NCI-H345 treated with DMSO at 0.1 percent for 48 hours (cell line): ENCODE measurements at regions not wholly inside any gene's neighbourhood (a gene's known extent, or its start where the extent isn't known, plus 50 kb on each side); places are given as distances from the start of the nearest gene placed in this dataset.

Experiments
- DNase-seq: peaks from one replicate; lab custom pipeline; 2025; ENCODE audit not compliant: unreplicated experiment; lab: John Stamatoyannopoulos, UW

DNA sequence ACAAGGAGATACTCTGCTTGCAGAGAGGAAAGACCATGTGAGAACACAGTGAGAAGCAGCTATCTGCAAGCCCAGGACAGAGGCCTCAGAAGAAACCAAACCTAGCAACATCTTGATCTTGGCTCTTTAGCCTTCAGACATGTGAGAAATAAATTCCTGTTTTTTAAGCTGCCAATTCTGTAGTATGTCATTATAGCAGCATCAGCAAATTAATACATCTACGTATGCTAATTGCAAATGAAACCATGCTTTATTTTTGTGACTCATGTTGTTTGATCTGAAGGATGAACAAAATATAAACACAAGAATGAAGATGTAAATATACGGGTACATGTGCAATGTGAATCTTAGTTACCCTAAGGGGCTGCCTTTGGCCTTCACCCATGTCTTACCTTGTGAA lies 714.4 kb upstream of the ARPP21 start:
- DNase-seq: no peak

DNA sequence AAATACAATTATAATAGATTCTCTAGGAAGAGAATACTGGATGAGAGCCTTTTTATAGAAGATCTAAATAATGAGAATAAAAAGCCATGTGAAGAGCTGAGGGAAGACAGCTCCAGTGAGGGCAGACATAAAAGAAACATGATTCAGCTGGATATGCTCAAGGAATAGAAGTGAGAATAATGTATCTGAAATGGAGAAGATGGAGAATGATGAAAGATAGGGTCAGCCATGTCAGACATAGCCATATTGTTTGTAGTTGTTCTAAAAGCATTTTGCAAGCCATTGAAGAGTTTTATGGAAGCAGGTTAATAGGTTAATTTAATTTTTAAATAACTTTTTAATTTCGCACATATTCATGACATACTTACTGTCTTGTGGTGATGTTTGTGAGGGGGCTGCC lies 713.5 kb upstream of the ARPP21 start:
- no peak for DNase-seq

DNA sequence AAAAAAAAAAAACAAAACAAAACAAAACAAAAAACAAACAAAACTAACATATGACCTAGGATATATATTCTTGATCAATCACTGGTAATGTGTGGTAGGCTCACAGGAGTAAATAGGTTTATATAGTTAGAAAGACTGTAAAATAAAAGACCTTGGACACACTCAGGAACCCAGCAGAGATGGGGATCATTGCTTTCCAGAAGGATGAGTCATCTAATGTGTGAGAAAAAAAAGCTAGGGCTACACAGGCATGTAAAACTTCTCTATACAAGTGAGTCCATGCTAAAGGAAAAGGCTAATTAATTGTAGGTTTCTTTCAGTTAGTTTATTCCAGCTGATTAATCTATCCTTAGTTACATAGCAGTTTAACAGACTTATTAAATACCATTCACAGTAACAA lies 710.3 kb upstream of the ARPP21 start:
- no peak for DNase-seq

DNA sequence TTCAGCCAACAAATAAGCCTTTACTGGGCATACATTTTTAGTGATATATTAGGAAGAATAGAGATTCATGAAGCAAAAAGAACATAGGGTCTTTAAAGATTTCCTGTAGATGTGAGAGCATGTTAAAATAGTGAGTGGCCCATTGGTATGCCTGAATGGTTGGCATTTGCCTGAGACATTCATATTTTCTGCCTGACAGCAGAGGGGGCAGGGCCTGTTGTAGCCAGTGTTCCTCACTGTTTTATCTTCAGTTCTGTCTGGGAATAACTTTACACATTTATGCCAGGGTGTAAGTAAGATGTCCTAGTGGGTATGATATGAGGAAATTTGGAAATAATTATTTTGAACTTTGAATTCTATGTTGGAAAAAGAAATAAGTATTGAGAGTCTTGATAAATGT lies 704.7 kb upstream of the ARPP21 start:
- no peak for DNase-seq

DNA sequence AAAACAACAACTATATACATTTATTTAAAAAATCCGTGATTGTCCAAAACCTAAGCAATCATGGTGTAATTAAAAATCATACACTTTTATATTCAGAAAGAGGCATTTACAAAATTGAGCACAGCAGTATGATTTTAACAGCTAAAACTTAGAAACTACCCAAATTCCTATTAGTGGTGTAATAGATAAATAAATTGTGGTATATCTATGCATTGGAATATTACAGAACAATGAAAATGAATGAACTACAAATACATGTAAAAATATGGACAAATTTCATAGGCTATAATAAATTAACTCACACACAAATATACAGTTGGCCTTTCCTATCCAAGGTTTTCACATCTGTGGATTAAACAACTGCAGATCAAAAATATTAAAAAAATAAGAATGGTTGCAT lies 700.5 kb upstream of the ARPP21 start:
- no peak for DNase-seq

DNA sequence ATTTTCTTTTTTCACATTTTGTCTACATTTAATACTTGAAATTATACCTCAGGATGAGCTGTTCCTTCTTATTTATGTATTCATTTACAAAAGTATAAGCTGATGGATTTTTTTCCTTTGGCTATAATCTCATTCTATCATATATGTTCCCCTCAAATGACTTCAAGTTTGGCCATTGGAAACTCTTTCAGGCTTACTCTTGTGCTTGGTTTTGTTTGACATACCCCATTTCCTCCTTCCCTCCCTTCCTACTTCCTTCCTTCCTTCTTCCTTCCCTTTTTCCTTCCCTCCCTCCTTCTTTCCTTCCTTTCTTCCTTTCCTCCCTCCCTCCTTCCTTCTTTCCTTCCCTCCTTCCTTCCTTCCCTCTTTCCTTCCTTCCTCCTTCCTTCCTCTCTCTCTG lies 697.1 kb upstream of the ARPP21 start:
- DNase-seq: no peak

DNA sequence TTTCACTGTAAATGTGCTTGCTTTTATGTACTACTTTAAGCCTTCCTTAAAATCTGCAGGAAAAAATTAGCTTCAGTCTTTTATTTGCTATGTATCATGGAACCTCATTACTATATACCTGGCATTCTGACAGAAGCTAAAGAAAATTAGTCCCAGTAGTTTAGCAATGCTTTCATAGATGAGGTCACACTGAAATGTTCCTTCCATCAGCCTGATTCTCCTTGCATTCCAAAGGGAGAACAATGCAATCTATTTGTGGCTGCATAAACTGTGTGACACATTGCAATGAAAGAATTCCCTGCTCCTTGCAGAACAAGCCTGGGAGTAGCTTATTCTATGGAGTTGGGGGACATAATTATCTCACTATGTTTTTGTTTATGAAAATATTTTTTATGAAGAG lies 691.5 kb upstream of the ARPP21 start:
- no peak for DNase-seq

DNA sequence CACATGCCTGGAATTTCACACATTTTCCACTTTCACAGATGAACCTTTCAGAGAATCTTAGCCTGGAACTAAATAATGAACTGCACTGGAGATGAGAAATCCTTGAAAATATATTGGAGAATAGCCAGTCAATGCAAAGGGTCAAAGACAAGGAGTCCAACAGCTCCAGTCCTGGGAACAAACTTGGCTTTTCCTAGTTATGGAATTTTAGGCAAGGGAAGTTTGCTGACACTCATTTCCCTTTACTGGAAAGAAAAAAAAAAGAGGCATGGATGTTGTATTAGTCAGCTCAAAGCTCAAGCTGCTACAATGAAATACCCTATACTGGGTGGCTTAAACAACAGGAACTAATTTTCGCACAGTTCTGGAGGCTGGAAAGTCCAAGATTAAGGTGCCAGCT lies 690.8 kb upstream of the ARPP21 start:
- no peak for DNase-seq

DNA sequence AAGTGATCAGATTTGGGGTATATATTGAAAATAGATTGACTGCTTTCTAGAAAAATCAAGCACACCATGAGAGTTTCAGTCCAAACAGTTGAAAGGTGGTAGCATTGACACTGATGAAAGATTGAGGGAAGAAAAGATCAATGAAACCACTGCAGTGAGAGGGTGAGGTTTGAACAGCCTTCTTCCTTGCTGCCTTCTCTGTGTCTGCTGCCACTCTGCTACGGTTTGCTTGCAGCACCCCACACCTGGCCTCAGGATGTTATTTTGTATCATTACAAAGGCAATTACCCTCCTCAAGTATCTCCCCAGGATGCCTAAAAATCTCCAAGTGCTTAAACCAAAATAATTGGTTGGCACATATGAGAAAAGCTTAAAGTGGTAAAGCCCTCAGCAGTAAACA lies 683.6 kb upstream of the ARPP21 start:
- DNase-seq: peak; percentile 25

DNA sequence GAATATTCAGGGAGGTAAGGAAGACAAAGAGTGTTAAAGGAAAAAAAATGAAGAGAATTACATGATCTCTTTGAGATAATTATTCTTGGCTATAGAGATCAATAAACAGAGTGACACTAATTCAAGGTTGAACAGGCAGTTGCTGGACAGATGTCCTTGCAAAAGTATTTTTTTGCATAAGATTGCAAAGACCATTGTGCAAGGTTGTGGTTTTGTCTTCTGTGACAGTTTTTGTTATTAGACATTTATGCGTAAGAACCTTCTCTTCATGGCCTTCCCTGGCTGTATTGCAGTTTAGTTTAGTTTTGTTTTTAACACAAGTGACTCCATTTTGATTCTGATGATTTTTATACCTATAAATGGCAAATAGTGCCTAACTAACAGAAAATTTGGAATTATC lies 682.8 kb upstream of the ARPP21 start:
- no peak for DNase-seq

DNA sequence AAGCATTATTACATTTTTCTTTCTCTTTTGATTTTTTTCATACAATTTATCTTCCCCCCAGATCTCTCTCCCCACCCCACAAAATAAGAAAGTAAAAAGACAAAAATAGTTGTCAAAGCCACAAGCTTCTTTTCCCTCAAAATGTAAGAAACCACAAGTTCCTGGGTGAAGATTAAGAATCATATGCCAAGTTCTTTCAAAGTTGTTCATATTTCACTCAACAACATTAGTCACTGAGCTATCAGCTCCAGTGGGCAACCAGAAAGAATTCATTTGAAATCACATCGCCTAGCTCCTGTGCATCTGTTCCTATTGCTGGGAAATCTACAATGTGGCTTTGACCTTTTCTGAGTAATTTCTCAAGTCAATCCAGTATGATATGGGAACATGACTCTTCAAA lies 681.6 kb upstream of the ARPP21 start:
- no peak for DNase-seq

DNA sequence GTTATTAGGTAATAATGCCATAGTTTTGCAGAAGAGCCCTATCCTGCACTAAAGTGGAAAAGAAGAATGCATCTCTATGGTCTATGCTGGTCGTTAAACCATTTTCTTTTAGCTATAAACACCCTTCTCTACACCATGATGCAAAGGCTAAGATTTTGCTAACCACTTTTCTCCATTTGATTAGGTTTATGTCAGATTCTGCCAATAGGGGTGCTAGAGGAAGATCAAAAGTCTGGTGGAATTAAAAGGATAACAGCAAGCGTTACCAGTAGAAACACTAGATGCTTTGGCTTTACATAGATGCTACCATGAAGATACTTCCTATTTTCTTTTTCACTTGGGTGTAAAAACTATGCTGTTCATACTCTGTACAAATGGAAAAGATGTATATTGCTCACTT lies 669.8 kb upstream of the ARPP21 start:
- DNase-seq: no peak

DNA sequence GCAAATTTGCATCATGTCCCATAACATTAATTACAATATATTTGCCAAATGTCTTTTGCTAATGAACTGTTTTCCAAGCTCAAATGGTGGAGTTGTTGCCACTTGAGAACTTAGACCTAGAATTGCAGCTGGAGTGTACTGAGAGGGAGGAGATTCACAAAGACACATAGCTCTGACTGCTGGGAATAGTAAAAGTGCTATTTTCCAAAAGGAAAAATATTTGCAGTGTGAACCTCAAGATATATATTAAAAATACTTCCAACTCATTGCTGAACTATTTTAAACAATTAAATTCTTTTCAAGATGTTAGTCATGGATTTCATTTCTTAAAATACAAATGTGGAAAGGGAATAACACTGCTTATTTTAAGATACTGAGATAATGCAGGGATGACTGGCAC lies 666.8 kb upstream of the ARPP21 start:
- DNase-seq: no peak

DNA sequence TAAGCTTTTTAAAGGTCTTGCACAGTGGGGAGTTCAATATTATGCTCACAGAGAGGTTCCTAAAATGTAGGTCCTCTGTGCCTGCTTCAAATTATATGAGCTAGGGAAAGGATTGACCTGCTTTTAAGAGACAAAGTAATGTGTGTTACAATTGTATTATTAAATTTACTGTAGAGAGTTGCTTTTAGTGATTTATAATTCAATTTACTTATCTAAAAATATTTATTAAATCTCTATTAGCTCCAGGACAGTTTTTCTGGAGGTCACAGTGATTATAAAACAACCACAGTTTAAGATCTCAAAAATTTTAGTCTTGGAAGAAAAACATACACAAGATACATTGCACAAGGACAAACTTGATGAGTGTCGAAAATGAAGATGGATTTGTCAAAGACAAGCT lies 665.7 kb upstream of the ARPP21 start:
- no peak for DNase-seq

DNA sequence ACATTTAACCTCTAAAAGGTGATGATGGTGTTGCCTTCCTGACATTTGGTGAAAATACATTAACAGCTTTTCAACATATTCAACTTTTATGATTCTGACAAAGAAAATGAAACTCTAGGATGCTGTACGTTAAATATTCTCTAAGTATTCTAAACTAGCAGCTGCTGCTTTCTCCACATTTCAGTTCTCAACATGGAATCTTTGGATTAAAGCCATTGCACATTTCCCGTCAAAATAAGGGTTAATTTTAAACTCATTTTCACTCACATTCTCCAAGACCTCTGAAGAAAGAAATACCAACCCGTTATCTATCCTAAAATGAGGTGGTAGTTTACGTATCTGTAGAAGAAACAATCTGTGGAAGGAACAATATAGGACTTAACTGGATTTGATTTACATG lies 655.7 kb upstream of the ARPP21 start:
- no peak for DNase-seq

DNA sequence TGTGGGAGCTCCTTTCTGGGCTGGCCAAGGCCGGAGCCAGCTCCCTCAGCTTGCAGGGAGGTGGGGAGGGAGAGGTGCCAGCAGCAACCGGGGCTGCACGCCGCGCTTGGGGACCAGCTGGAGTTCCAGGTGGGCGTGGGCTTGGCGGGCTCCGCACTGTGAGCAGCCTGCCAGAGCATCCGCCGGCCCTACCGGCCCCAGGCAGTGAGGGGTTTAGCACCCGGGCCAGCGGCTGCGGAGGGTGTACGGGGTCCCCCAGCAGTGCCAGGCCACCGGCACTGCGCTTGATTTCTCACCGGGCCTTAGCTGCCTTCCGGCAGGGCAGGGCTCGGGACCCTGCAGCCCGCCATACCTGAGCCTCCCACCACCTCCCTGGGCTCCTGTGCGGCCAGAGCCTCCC lies 651.0 kb upstream of the ARPP21 start:
- no peak for DNase-seq

DNA sequence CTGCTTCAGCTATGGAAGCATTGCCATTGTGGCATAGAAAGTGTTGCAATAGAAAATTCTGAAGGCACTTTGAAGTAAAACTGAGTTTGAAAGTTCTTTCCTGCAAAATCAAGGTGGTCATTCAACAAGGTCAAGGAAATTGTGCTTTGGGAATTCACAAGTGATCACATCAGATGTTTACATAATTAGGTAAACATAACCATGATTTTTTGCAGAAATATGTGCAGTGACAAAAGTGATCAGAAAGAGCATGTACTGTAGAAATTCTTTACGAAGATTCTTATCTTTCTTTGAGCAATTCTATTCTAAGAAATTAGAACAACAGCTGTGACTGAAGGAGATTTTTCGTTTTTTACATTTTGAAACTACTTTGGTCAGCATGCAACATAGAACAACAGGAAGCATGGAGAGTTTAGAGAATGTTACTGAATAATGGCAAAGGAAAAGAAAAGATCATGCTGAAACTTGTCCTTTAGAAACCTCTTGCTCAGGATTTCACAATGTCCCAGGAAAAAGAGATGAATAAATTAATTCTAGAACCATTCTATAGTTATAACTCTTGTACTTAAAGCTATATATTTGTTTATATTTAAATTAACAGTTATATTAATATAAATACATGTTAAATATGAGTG lies 643.4 kb upstream of the ARPP21 start:
- DNase-seq: no peak

DNA sequence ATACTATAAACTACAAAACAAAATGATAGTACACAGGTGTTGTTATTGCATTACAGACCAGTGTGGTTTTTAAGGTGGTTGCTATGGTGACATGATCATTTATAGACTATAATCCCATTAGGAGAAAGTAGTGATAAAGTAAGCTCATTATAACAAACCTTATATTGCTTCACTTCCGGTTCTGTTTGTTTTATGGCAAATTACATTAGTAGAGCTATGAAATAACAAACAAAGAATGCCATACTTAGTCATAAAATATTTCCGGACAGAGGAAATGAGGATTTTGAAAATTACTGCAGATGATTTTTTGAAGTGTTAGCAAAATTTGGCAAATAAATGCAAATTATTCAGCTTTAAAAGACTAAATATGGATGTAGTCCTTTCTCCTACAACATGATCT lies 640.4 kb upstream of the ARPP21 start:
- no peak for DNase-seq

DNA sequence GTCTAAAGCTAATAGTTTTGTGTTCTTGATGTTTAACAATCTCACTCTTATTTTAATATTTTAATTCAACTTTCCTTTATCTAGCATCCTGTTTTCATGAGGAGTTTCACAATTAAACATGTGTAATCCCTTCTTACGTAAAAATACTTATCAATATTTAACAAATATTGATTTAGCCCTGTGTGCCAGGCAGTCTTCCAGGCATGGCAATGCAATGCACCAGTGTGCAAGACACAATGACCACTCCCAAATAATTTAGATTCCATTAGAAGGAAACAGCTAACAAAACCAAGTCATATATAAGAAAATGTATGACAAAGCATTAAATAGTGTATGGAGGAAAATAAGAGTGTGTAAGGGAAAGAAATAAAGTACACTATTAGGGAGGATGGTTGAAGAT lies 627.1 kb upstream of the ARPP21 start:
- no peak for DNase-seq

DNA sequence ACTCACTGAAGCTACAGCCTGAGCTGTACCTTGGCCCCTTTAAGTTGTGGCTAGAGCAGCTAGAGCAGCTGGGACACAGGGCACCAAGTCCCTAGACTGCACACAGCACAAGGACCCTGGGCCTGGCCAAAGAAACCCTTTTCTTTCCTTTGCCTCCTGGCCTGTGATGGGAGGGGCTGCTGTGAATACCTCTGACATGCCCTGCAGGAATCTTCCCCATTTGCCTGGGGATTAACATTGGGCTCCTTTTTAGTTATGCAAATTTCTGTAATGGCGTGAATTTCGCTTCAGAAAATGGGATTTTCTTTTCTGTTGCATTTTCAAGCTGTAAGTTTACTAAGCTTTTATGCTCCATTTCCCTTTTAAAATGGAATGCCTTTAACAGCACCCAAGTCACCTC lies 611.2 kb upstream of the ARPP21 start:
- DNase-seq: no peak

DNA sequence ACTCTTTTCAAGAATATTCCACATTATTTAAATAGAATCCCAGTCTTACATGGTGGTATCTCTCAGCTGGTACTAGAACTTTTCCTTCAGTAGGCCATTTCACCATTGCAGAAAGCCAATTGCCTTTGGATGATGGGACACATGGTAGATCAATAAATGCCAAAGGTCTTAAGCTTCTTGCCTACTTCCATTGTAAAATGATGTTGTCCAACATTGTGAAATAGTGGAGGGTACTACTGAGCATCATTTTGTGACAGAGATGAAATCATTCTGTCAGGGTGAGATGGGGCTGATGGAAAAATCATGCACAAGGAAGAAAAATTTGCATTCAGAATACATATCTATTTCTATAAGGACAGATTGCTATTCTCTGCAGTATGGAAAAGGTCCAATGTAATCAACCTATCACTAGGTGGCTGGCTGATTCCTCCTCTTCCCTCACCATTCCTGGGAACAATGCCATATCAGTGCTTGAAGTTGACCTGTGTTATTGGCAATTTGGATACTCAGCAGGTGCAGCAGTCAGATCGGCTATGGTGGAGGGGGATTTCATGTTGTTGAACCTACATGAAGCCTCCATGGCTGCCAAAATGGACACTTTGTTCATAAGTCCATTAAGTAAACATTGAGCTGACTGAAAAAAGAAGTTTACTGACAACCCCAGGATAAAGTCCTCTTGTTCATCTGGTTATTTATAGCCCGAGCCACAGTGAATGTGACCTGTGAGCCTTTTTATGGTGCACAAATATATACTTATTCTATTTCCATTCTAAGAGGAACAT lies 596.9 kb upstream of the ARPP21 start:
- no peak for DNase-seq

DNA sequence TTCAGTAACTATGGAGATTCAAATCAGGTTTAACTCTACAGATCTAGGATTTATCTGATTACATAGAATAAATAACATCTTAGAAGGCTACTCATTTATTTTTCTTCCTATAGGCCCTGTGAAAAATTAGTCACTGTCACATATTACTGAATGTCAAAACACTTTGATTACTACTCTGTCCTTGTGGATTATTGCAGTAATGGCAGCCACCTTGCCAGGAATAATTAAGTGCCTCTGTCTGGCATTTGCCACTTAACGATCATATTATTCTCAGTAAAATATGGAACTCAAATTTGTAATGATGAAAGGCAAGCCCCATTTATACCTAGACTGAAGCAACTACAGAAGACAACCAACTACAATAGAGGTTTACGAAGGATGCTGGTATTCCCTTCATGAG lies 596.3 kb upstream of the ARPP21 start:
- no peak for DNase-seq

DNA sequence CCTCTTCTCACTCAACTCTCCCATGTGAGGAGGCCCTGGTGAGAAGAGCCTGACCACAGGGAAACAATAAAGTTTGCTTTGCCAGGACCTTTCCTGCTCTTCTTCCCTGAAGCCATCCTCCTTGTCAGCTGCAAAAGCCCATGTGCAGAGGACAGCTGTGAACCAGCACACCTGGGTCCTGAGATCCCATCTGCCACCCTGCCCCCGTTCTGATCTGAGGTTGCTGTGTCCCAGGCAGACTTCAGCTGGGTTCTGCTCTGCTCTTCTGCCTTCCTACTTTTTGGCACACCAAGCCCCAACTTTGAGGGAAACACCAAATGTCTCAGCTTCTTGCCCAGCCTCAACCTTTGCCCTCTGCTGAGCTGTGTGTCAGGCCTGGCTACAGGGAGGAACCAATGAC lies 595.1 kb upstream of the ARPP21 start:
- no peak for DNase-seq
